HuH-7 (cell line): ENCODE measurements at regions not wholly inside any gene's neighbourhood (a gene's known extent, or its start where the extent isn't known, plus 50 kb on each side); places are given as distances from the start of the nearest gene placed in this dataset.

ENCODE experiments used
- DNase-seq: peaks from one replicate; pipeline ENCODE4 v3.0.0; 2011; ENCODE audit warnings: low spot score

GRCh38 chr14:31965735-31966598 lies 111.1 kb upstream of the ARHGAP5 start:
- peak; percentile 91 for DNase-seq

GRCh38 chr14:31966896-31967668 lies 110.0 kb upstream of the ARHGAP5 start:
- no peak for DNase-seq

GRCh38 chr14:31967669-31967975 lies 109.5 kb upstream of the ARHGAP5 start:
- DNase-seq, result peak; percentile 97

- DNase-seq, result peak; percentile 77
These were observed 108.8 kb upstream of the ARHGAP5 start for GRCh38 chr14:31968107-31968810.

GRCh38 chr14:31968956-31969698 lies 108.0 kb upstream of the ARHGAP5 start:
- DNase-seq, result peak; percentile 81

- no peak for DNase-seq
These were observed 107.3 kb upstream of the ARHGAP5 start for GRCh38 chr14:31969699-31970240.

- DNase-seq, result no peak
These were observed 106.4 kb upstream of the ARHGAP5 start for GRCh38 chr14:31970744-31971143.

- no peak for DNase-seq
These were observed 105.5 kb upstream of the ARHGAP5 start for GRCh38 chr14:31971612-31972011.

- DNase-seq, result no peak
These were observed 100.0 kb upstream of the ARHGAP5 start for GRCh38 chr14:31977001-31977556.

- no peak for DNase-seq
These were observed 98.7 kb upstream of the ARHGAP5 start for GRCh38 chr14:31978423-31978822.

GRCh38 chr14:31982642-31983041 lies 94.5 kb upstream of the ARHGAP5 start:
- DNase-seq, result no peak

- DNase-seq, result no peak
These were observed 90.7 kb upstream of the ARHGAP5 start for GRCh38 chr14:31986405-31986804.

- DNase-seq, result no peak
These were observed 89.4 kb upstream of the ARHGAP5 start for GRCh38 chr14:31987721-31988120.

GRCh38 chr14:31988244-31988643 lies 88.9 kb upstream of the ARHGAP5 start:
- DNase-seq, result no peak

- no peak for DNase-seq
These were observed 86.8 kb upstream of the ARHGAP5 start for GRCh38 chr14:31990183-31990857.

- peak; percentile 88 for DNase-seq
These were observed 86.1 kb upstream of the ARHGAP5 start for GRCh38 chr14:31990926-31991572.

GRCh38 chr14:31992011-31992447 lies 85.1 kb upstream of the ARHGAP5 start:
- no peak for DNase-seq

GRCh38 chr14:31993521-31993951 lies 83.6 kb upstream of the ARHGAP5 start:
- peak; percentile 87 for DNase-seq

GRCh38 chr14:31994391-31995033 lies 82.6 kb upstream of the ARHGAP5 start:
- DNase-seq, result no peak

- DNase-seq, result no peak
These were observed 73.5 kb upstream of the ARHGAP5 start for GRCh38 chr14:32003585-32003984.
